ENCODE measurements at regions not wholly inside any gene's neighbourhood (a gene's known extent, or its start where the extent isn't known, plus 50 kb on each side); places are given as distances from the start of the nearest gene placed in this dataset.

DNA sequence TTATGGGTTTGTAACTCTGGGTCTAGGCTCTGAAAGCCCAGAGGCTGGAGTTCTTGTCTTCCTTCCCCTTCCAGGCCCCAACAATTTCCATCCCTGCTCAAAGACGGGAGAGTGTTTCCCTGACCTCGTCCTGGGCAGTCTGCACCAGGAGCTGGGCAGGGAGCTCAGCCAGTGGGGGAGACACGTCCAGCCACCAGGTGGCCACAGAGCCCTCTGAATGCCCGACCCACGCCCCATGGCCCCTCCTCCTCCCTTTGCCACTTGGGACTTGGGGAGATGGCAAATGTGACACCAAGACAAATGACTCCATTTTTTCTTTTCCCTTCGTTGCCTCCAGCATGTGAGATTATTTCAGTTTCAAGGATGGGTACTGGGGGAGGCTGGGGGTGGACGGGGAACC lies 159.9 kb upstream of the AJAP1 start:
- no peak overlapping the region for H3K4me3 ChIP-seq (ENCODE audit: low read length)
- TF ChIP-seq, protein P1, sequence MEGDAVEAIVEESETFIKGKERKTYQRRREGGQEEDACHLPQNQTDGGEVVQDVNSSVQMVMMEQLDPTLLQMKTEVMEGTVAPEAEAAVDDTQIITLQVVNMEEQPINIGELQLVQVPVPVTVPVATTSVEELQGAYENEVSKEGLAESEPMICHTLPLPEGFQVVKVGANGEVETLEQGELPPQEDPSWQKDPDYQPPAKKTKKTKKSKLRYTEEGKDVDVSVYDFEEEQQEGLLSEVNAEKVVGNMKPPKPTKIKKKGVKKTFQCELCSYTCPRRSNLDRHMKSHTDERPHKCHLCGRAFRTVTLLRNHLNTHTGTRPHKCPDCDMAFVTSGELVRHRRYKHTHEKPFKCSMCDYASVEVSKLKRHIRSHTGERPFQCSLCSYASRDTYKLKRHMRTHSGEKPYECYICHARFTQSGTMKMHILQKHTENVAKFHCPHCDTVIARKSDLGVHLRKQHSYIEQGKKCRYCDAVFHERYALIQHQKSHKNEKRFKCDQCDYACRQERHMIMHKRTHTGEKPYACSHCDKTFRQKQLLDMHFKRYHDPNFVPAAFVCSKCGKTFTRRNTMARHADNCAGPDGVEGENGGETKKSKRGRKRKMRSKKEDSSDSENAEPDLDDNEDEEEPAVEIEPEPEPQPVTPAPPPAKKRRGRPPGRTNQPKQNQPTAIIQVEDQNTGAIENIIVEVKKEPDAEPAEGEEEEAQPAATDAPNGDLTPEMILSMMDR (IDR thresholded peaks at IDR 0.05; ENCODE audit: insufficient read depth, low read depth, low read length, missing control alignments), result no peak
- no peak for DNase-seq (ENCODE audit: low read depth)

DNA sequence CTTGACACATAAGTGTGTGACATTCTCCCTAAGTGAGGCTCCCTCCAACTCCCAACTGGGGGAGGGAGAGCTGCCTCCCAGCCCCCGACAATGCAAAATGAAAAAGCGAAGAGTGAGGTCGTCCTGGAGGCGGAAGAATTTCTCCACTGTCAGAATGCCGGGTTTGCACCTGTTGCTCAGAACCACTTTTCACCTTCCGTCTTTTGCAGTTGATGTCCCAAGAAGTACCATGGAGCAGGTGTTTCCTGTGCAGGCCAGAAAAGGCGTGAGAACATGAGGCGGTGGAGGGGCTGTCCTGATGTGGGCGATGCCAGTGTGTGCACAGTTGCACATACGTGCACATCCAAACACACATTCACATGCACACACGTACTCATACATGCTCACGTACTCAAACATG lies 158.6 kb upstream of the AJAP1 start:
- no peak overlapping the region for H3K4me3 ChIP-seq (ENCODE audit: low read length)
- TF ChIP-seq, protein P1 (IDR thresholded peaks at IDR 0.05; ENCODE audit: insufficient read depth, low read depth, low read length, missing control alignments), result no peak
- no peak for DNase-seq (ENCODE audit: low read depth)

DNA sequence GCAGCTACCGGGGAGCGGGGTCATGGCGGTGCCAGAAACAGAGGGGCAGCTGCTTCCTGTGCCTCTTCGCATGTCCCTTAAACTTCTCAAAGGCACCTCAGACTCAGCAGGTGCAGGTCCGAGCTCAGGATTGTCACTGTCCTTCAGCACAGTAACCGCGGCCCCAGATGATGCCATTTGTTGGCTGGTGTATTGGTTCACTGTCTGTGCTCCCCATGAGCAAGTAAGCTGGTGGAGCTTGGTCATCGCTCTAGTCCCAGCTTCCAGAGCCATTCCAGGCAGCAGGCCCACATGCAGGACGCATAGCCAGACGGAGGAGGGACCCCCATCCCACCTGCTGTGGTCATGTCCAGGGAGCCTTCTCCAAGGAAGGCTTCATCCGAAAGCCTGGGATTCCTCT lies 154.0 kb upstream of the AJAP1 start:
- TF ChIP-seq, protein P1 (IDR thresholded peaks at IDR 0.05; ENCODE audit: insufficient read depth, low read depth, low read length, missing control alignments), result no peak
- no peak for DNase-seq (ENCODE audit: low read depth)
- no peak overlapping the region for H3K4me3 ChIP-seq (ENCODE audit: low read length)

GRCh38 chr1:4506591-4506990 lies 147.8 kb upstream of the AJAP1 start:
- TF ChIP-seq, protein P1 (IDR thresholded peaks at IDR 0.05; ENCODE audit: insufficient read depth, low read depth, low read length, missing control alignments), result no peak
- H3K4me3 ChIP-seq (ENCODE audit: low read length), result no peak overlapping the region
- no peak for DNase-seq (ENCODE audit: low read depth)

DNA sequence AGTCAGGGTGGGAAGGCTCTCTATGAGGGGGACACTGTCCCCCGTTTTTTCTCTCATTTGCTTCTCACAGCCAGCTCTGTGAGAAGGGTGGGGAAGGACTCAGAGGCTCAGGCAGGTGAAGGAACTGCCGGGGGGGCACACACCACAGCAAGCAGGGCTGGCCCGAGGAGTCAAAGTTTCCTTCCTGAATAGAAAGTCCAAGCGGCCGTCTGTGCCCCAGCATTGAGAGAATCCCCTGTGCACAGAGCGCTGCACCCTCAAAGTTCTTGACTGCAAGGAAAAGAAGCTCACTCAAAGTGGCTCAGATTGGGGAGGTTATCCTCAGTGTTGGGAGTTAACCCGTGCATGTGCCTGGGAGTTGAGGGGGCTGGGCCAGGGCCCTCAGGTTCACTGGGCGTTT lies 145.2 kb upstream of the AJAP1 start:
- TF ChIP-seq, protein P1 (IDR thresholded peaks at IDR 0.05; ENCODE audit: insufficient read depth, low read depth, low read length, missing control alignments), result no peak
- DNase-seq (ENCODE audit: low read depth), result no peak
- no peak overlapping the region for H3K4me3 ChIP-seq (ENCODE audit: low read length)

GRCh38 chr1:4510276-4510691 lies 144.1 kb upstream of the AJAP1 start:
- DNase-seq (ENCODE audit: low read depth), result no peak
- TF ChIP-seq, protein P1 (IDR thresholded peaks at IDR 0.05; ENCODE audit: insufficient read depth, low read depth, low read length, missing control alignments), result no peak
- no peak overlapping the region for H3K4me3 ChIP-seq (ENCODE audit: low read length)

DNA sequence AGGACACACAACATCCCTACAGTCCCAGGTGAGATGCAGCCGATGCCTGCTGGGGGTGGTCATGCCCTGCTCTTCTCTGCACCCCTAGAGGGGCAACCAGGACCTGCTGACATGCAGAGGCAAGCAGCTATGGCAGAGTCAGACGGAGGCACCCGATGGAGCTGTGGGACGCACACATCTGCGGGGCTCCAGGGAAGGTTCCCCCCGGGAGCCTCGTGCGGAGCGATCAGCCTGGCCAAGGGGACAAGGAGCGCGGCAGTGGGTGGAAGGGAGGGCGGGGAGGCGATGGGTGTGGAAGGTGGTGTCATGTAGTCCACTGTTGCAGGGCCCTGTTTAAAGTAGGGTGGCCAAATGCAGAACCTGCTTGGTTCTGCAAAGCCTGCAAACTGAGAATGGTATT lies 143.0 kb upstream of the AJAP1 start:
- TF ChIP-seq, protein P1 (IDR thresholded peaks at IDR 0.05; ENCODE audit: insufficient read depth, low read depth, low read length, missing control alignments), result no peak
- no peak overlapping the region for H3K4me3 ChIP-seq (ENCODE audit: low read length)
- no peak for DNase-seq (ENCODE audit: low read depth)

Data from epithelial cell of esophagus (primary cell).